ENCODE measurements at regions not wholly inside any gene's neighbourhood (a gene's known extent, or its start where the extent isn't known, plus 50 kb on each side); places are given as distances from the start of the nearest gene placed in this dataset.

GRCh38 chr13:30032263-30032662 is 181.8 kb upstream of the UBL3 start:
- TF ChIP-seq EP300 (IDR thresholded peaks at IDR 0.05), result no peak
- TF ChIP-seq CTCF (IDR thresholded peaks at IDR 0.05), result no peak
- TF ChIP-seq POLR2A (IDR thresholded peaks at IDR 0.05), result no peak

Measured in tibial nerve (tissue), 4 donors.